WTC11 (cell line): ENCODE measurements at regions not wholly inside any gene's neighbourhood (a gene's known extent, or its start where the extent isn't known, plus 50 kb on each side); places are given as distances from the start of the nearest gene placed in this dataset.

Experiments
- ATAC-seq: fragments of 200-7000 bp; cut with Tn5 transposase; 2 replicates; pipeline ENCODE4 v1.10.0; 2021; ENCODE audit warnings: mild to moderate bottlenecking, moderate library complexity
- CTCF ChIA-PET: fragments of 300-600 bp; sonication (Branson Sonifier 250); formaldehyde crosslinking; loops from one replicate; lab custom pipeline; 2021; ENCODE audit warnings: antibody characterized with exemption; lab: Charles Lee
- POLR2A ChIA-PET: fragments of 350-600 bp; sonication (Branson Sonifier 250); formaldehyde crosslinking; loops from one replicate; lab custom pipeline; 2021; ENCODE audit warnings: antibody characterized with exemption; lab: Charles Lee
- DNase-seq: peaks from one replicate; pipeline ENCODE4 v3.0.0; 2021; ENCODE audit warnings: low spot score
- H3K27ac Mint-ChIP-seq: 2 replicates; pipeline ENCODE4 v1.8.0; 2021; ENCODE audit warnings: mixed read lengths
- H3K27me3 Mint-ChIP-seq: 2 replicates; pipeline ENCODE4 v1.8.0; 2021; ENCODE audit warnings: low read depth, mild to moderate bottlenecking, moderate library complexity, mixed read lengths
- H3K36me3 Mint-ChIP-seq: 2 replicates; pipeline ENCODE4 v1.8.0; 2021; ENCODE audit warnings: mixed read lengths
- H3K4me1 Mint-ChIP-seq: 2 replicates; pipeline ENCODE4 v1.8.0; 2022; ENCODE audit warnings: mixed read lengths
- H3K4me3 Mint-ChIP-seq: 2 replicates; pipeline ENCODE4 v1.8.0; 2021; ENCODE audit warnings: mild to moderate bottlenecking, moderate library complexity, mixed read lengths
- H3K9me3 Mint-ChIP-seq: 2 replicates; pipeline ENCODE4 v1.8.0; 2021; ENCODE audit warnings: mixed read lengths
- ATF1 ChIP-seq: sonication (generic); formaldehyde crosslinking; IDR thresholded peaks from 2 replicates; pipeline ENCODE4 v1.8.1; 2023; ENCODE audit warnings: mild to moderate bottlenecking, moderate library complexity, missing genetic modification reagents
- ATF6 ChIP-seq: sonication (generic); formaldehyde crosslinking; IDR thresholded peaks from 2 replicates; pipeline ENCODE4 v1.8.1; 2023; ENCODE audit warnings: mild to moderate bottlenecking, missing genetic modification reagents
- CREB1 ChIP-seq: sonication (generic); formaldehyde crosslinking; IDR thresholded peaks from 2 replicates; pipeline ENCODE4 v1.8.0; 2023; ENCODE audit warnings: mild to moderate bottlenecking, missing genetic modification reagents
- FOXJ3 ChIP-seq: sonication (generic); formaldehyde crosslinking; IDR thresholded peaks from 2 replicates; pipeline ENCODE4 v1.9.0; 2021; ENCODE audit warnings: missing genetic modification reagents, mild to moderate bottlenecking, borderline replicate concordance
- FOXP1 ChIP-seq: sonication (generic); formaldehyde crosslinking; IDR thresholded peaks from 2 replicates; pipeline ENCODE4 v1.8.0; 2022; ENCODE audit warnings: missing genetic modification reagents, mild to moderate bottlenecking, moderate library complexity, borderline replicate concordance
- GABPB1 ChIP-seq: sonication (generic); formaldehyde crosslinking; IDR thresholded peaks from 2 replicates; pipeline ENCODE4 v1.8.1; 2023; ENCODE audit warnings: mild to moderate bottlenecking, missing genetic modification reagents
- IRF2 ChIP-seq: sonication (generic); formaldehyde crosslinking; IDR thresholded peaks from 2 replicates; pipeline ENCODE4 v1.8.0; 2022; ENCODE audit warnings: low read depth, missing genetic modification reagents, borderline replicate concordance
- JAZF1 ChIP-seq: fragments of 250-450 bp; sonication (Bioruptor Pico); IDR thresholded peaks from 2 replicates; pipeline ENCODE4 v1.9.0; 2021; ENCODE audit warnings: moderate library complexity, mild to moderate bottlenecking, inconsistent platforms
- JUN ChIP-seq: sonication (generic); formaldehyde crosslinking; IDR thresholded peaks from 2 replicates; pipeline ENCODE4 v1.8.0; 2023; ENCODE audit warnings: mild to moderate bottlenecking, missing genetic modification reagents
- PREB ChIP-seq: sonication (generic); formaldehyde crosslinking; IDR thresholded peaks from 2 replicates; pipeline ENCODE4 v1.8.1; 2022; ENCODE audit warnings: mild to moderate bottlenecking, missing genetic modification reagents, moderate library complexity, borderline replicate concordance
- PRRX2 ChIP-seq: fragments of 250-450 bp; sonication (Bioruptor Pico); IDR thresholded peaks from 2 replicates; pipeline ENCODE4 v1.8.0; 2021; ENCODE audit warnings: mild to moderate bottlenecking
- SOX15 ChIP-seq: fragments of 250-450 bp; sonication (Bioruptor Pico); IDR thresholded peaks from 2 replicates; pipeline ENCODE4 v1.9.0; 2021; ENCODE audit warnings: mild to moderate bottlenecking
- TCF7 ChIP-seq: sonication (generic); formaldehyde crosslinking; IDR thresholded peaks from 2 replicates; pipeline ENCODE4 v1.8.0; 2022; ENCODE audit warnings: mild to moderate bottlenecking, low read depth, missing genetic modification reagents, moderate library complexity
- ZNF263 ChIP-seq: sonication (generic); formaldehyde crosslinking; IDR thresholded peaks from 2 replicates; pipeline ENCODE4 v1.8.1; 2022; ENCODE audit warnings: low read depth, mild to moderate bottlenecking, moderate library complexity, missing genetic modification reagents
- ZNF317 ChIP-seq: sonication (generic); formaldehyde crosslinking; IDR thresholded peaks from 2 replicates; pipeline ENCODE4 v1.8.1; 2023; ENCODE audit warnings: low read depth, mild to moderate bottlenecking, moderate library complexity, missing genetic modification reagents, borderline replicate concordance
- ZNF423 ChIP-seq: fragments of 250-450 bp; sonication (Bioruptor Pico); IDR thresholded peaks from 2 replicates; pipeline ENCODE4 v2.1.2; 2022; ENCODE audit warnings: mild to moderate bottlenecking, moderate library complexity
- ZNF512 ChIP-seq: sonication (generic); formaldehyde crosslinking; IDR thresholded peaks from 2 replicates; pipeline ENCODE4 v1.8.1; 2022; ENCODE audit warnings: missing genetic modification reagents, borderline replicate concordance
- TF ChIP-seq, protein P1 (sequence below): fragments of 250-450 bp; sonication (Bioruptor Pico); IDR thresholded peaks from 2 replicates; pipeline ENCODE4 v2.1.2; 2022; ENCODE audit warnings: mild to moderate bottlenecking, moderate library complexity
- TF ChIP-seq, protein P2 (sequence below): sonication (generic); formaldehyde crosslinking; IDR thresholded peaks from 2 replicates; pipeline ENCODE4 v1.8.0; 2023; ENCODE audit warnings: mild to moderate bottlenecking, missing genetic modification reagents
- TF ChIP-seq, protein P3 (sequence below): fragments of 250-450 bp; sonication (Bioruptor Pico); IDR thresholded peaks from 2 replicates; pipeline ENCODE4 v1.9.0; 2021; ENCODE audit warnings: mild to moderate bottlenecking
- TF ChIP-seq, protein P4 (sequence below): sonication (generic); formaldehyde crosslinking; IDR thresholded peaks from 2 replicates; pipeline ENCODE4 v1.8.1; 2023; ENCODE audit warnings: mild to moderate bottlenecking, missing genetic modification reagents
- TF ChIP-seq, protein P5 (sequence below): sonication (generic); formaldehyde crosslinking; IDR thresholded peaks from 2 replicates; pipeline ENCODE4 v1.8.0; 2022; ENCODE audit warnings: mild to moderate bottlenecking, missing genetic modification reagents

DNA sequence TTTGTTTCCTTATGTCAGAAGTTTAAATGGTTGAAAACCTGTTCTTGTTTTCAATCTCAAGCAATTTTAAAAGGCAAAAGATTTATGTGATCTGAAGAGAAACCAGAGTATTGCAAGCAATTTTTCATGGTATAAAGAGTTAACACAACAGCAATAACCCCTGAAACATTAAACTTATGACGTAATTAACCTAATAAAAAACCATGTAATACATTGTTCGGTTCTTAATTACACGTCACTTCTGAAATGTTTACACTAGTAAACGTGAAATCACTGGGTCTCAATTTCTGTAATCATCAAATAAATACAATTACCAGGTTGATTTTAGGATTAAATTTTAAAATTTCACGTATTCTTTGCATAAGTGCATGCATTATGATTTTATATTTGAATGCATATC is 914.5 kb downstream of the NLGN4X start:
- Mint-ChIP-seq H3K27ac (no peak overlapping the region), H3K9me3 (no peaks in the 10 kb centered on the region), H3K4me3 (no peak overlapping the region), H3K4me1 (no peaks in the 10 kb centered on the region), H3K27me3 (no peaks in the 10 kb centered on the region)
- no peak for DNase-seq
- ATAC-seq: no peak
- POLR2A ChIA-PET: no interaction called here
- CTCF ChIA-PET: no interaction called here
- TF ChIP-seq ZNF317 (CRISPR knock-in tag) (no peak), TCF7 (CRISPR knock-in tag) (no peak), FOXP1 (CRISPR knock-in tag) (no peak), GABPB1 (no peak), ATF1 (no peak), SOX15 (CRISPR knock-in tag) (no peak), JUN (no peak), PREB (CRISPR knock-in tag) (no peak), ZNF512 (CRISPR knock-in tag) (no peak), IRF2 (CRISPR knock-in tag) (no peak), PRRX2 (CRISPR knock-in tag) (no peak), CREB1 (CRISPR knock-in tag) (no peak)
- TF ChIP-seq, protein P1, sequence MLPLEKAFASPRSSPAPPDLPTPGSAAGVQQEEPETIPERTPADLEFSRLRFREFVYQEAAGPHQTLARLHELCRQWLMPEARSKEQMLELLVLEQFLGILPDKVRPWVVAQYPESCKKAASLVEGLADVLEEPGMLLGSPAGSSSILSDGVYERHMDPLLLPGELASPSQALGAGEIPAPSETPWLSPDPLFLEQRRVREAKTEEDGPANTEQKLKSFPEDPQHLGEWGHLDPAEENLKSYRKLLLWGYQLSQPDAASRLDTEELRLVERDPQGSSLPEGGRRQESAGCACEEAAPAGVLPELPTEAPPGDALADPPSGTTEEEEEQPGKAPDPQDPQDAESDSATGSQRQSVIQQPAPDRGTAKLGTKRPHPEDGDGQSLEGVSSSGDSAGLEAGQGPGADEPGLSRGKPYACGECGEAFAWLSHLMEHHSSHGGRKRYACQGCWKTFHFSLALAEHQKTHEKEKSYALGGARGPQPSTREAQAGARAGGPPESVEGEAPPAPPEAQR (CRISPR knock-in tag): no peak
- TF ChIP-seq, protein P2, sequence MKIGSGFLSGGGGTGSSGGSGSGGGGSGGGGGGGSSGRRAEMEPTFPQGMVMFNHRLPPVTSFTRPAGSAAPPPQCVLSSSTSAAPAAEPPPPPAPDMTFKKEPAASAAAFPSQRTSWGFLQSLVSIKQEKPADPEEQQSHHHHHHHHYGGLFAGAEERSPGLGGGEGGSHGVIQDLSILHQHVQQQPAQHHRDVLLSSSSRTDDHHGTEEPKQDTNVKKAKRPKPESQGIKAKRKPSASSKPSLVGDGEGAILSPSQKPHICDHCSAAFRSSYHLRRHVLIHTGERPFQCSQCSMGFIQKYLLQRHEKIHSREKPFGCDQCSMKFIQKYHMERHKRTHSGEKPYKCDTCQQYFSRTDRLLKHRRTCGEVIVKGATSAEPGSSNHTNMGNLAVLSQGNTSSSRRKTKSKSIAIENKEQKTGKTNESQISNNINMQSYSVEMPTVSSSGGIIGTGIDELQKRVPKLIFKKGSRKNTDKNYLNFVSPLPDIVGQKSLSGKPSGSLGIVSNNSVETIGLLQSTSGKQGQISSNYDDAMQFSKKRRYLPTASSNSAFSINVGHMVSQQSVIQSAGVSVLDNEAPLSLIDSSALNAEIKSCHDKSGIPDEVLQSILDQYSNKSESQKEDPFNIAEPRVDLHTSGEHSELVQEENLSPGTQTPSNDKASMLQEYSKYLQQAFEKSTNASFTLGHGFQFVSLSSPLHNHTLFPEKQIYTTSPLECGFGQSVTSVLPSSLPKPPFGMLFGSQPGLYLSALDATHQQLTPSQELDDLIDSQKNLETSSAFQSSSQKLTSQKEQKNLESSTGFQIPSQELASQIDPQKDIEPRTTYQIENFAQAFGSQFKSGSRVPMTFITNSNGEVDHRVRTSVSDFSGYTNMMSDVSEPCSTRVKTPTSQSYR (CRISPR knock-in tag): no peak
- TF ChIP-seq, protein P3, sequence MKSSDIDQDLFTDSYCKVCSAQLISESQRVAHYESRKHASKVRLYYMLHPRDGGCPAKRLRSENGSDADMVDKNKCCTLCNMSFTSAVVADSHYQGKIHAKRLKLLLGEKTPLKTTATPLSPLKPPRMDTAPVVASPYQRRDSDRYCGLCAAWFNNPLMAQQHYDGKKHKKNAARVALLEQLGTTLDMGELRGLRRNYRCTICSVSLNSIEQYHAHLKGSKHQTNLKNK (CRISPR knock-in tag): no peak
- TF ChIP-seq, all 79 proteins: peak for 0
- no peaks in the 10 kb centered on the region for H3K36me3 Mint-ChIP-seq

GRCh38 chrX:5307416-5307815 is 921.3 kb downstream of the NLGN4X start:
- ChIA-PET CTCF (no interaction called here), POLR2A (no interaction called here)
- Mint-ChIP-seq H3K27ac (no peak overlapping the region), H3K9me3 (no peaks in the 10 kb centered on the region), H3K27me3 (no peaks in the 10 kb centered on the region), H3K4me3 (no peak overlapping the region), H3K4me1 (no peaks in the 10 kb centered on the region), H3K36me3 (no peaks in the 10 kb centered on the region)
- ATAC-seq (no peak), DNase-seq (no peak)
- no peak for TF ChIP-seq ZNF423 (CRISPR knock-in tag)
- TF ChIP-seq FOXJ3 (CRISPR knock-in tag): no peak
- no peak for TF ChIP-seq ATF6 (CRISPR knock-in tag)
- no peak for TF ChIP-seq CREB1 (CRISPR knock-in tag)
- TF ChIP-seq ZNF263 (CRISPR knock-in tag): no peak
- TF ChIP-seq JAZF1: no peak
- TF ChIP-seq, protein P4, sequence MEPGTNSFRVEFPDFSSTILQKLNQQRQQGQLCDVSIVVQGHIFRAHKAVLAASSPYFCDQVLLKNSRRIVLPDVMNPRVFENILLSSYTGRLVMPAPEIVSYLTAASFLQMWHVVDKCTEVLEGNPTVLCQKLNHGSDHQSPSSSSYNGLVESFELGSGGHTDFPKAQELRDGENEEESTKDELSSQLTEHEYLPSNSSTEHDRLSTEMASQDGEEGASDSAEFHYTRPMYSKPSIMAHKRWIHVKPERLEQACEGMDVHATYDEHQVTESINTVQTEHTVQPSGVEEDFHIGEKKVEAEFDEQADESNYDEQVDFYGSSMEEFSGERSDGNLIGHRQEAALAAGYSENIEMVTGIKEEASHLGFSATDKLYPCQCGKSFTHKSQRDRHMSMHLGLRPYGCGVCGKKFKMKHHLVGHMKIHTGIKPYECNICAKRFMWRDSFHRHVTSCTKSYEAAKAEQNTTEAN (CRISPR knock-in tag): no peak
- TF ChIP-seq, protein P5, sequence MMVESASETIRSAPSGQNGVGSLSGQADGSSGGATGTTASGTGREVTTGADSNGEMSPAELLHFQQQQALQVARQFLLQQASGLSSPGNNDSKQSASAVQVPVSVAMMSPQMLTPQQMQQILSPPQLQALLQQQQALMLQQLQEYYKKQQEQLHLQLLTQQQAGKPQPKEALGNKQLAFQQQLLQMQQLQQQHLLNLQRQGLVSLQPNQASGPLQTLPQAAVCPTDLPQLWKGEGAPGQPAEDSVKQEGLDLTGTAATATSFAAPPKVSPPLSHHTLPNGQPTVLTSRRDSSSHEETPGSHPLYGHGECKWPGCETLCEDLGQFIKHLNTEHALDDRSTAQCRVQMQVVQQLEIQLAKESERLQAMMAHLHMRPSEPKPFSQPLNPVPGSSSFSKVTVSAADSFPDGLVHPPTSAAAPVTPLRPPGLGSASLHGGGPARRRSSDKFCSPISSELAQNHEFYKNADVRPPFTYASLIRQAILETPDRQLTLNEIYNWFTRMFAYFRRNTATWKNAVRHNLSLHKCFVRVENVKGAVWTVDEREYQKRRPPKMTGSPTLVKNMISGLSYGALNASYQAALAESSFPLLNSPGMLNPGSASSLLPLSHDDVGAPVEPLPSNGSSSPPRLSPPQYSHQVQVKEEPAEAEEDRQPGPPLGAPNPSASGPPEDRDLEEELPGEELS (CRISPR knock-in tag): no peak
